ENCODE measurements at regions not wholly inside any gene's neighbourhood (a gene's known extent, or its start where the extent isn't known, plus 50 kb on each side); places are given as distances from the start of the nearest gene placed in this dataset.

DNA sequence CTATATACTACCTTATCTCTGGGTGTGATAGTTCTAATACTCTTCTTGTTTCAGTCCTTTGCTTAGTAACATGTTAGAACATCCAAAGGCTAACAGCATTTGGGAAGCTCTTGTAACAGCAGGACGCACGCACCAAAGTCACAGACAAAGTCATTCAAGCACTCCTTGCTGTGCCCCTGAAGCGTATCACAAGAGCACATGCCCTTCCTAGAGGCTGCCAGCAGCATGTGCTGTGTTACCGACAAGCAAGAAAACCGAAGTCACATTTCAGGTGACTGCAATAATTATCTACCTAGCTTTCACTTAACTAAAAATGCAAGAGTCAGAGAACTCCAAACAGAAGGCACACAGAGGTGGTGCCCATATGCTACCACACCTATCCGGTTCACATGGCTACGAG lies 194.1 kb downstream of the KLF12 start:
- FAIRE-seq: no peak
- no peak for DNase-seq
- Histone ChIP-seq H3K27ac (ENCODE audit: low read depth in 1 of 3, low read length in 2 of 3) (no peak overlapping the region), H3K4me3 (ENCODE audit: low read depth in 1 of 3, low read length in 3 of 3) (no peak overlapping the region), H3K36me3 (ENCODE audit: control insufficient read depth in 3 of 3, insufficient read depth in 2 of 3, low read depth in 1 of 3, low read length in 3 of 3) (peaks cover 0 to 3% (median 0%) of the 10 kb centered on the region in 3 donors), H3K27me3 (ENCODE audit: control insufficient read depth in 3 of 3, insufficient read depth in 3 of 3, low read length in 3 of 3) (no peaks in the 10 kb centered on the region), H3K9me3 (ENCODE audit: control insufficient read depth in 2 of 2, insufficient read depth in 1 of 2, low read depth in 1 of 2, low read length in 1 of 2) (no peaks in the 10 kb centered on the region), H3K4me1 (ENCODE audit: control insufficient read depth in 3 of 3, insufficient read depth in 2 of 3, low read depth in 1 of 3, low read length in 2 of 3) (peaks cover 0 to 2% (median 0%) of the 10 kb centered on the region in 3 donors)
- 84 to 86% (median 84%) methylated on average over 7 of the region's 7 CpGs for WGBS, 3 donors

DNA sequence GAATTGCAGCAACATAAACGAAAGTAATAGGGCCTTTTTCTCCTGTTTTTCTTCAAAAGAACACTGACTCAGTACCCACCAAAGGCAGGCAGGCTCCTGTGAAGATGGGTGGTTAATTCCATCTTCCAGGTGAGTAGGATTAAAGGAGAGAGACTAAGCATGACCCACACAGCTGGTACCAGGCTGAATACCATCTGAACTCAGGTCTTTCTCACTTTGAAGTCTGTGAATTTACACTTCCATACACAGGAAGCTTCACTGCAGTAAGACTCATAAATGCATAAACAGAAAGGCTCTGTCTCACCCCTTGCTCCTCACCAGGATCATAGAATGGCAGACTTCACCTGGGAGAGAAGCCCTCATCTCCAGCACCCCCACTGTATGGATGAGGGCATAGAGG lies 194.6 kb downstream of the KLF12 start:
- no peak for DNase-seq
- no peak for FAIRE-seq
- H3K4me1 ChIP-seq (ENCODE audit: control insufficient read depth in 3 of 3, insufficient read depth in 2 of 3, low read depth in 1 of 3, low read length in 2 of 3): peaks cover 0 to 2% (median 0%) of the 10 kb centered on the region in 3 donors
- no peaks in the 10 kb centered on the region for H3K9me3 ChIP-seq (ENCODE audit: control insufficient read depth in 2 of 2, insufficient read depth in 1 of 2, low read depth in 1 of 2, low read length in 1 of 2)
- H3K4me3 ChIP-seq (ENCODE audit: low read depth in 1 of 3, low read length in 3 of 3): no peak overlapping the region
- H3K27me3 ChIP-seq (ENCODE audit: control insufficient read depth in 3 of 3, insufficient read depth in 3 of 3, low read length in 3 of 3): no peaks in the 10 kb centered on the region
- peaks cover 0 to 3% (median 0%) of the 10 kb centered on the region in 3 donors for H3K36me3 ChIP-seq (ENCODE audit: control insufficient read depth in 3 of 3, insufficient read depth in 2 of 3, low read depth in 1 of 3, low read length in 3 of 3)
- WGBS, 3 donors: 68 to 83% (median 78%) methylated on average over 1 of the region's 1 CpG
- H3K27ac ChIP-seq (ENCODE audit: low read depth in 1 of 3, low read length in 2 of 3): no peak overlapping the region

DNA sequence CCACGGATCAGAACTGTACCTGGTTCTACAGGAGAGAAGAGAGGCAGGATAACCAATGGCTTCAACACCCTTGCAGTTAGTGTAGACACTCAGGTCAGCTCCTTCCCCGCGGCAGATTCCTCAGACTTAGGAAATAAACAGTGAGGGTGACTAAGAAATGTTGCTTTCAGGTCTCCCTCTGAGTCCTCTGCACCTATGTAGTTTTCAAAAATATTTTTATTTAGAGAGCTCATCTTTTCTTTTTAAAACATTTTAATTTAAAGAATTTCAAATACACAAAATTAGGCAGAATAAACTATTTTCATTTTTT lies 195.2 kb downstream of the KLF12 start:
- Histone ChIP-seq H3K36me3 (ENCODE audit: control insufficient read depth in 3 of 3, insufficient read depth in 2 of 3, low read depth in 1 of 3, low read length in 3 of 3) (peaks cover 0 to 3% (median 0%) of the 10 kb centered on the region in 3 donors), H3K4me3 (ENCODE audit: low read depth in 1 of 3, low read length in 3 of 3) (no peak overlapping the region), H3K9me3 (ENCODE audit: control insufficient read depth in 2 of 2, insufficient read depth in 1 of 2, low read depth in 1 of 2, low read length in 1 of 2) (no peaks in the 10 kb centered on the region), H3K27me3 (ENCODE audit: control insufficient read depth in 3 of 3, insufficient read depth in 3 of 3, low read length in 3 of 3) (no peaks in the 10 kb centered on the region), H3K27ac (ENCODE audit: low read depth in 1 of 3, low read length in 2 of 3) (no peak overlapping the region), H3K4me1 (ENCODE audit: control insufficient read depth in 3 of 3, insufficient read depth in 2 of 3, low read depth in 1 of 3, low read length in 2 of 3) (peaks cover 0 to 2% (median 0%) of the 10 kb centered on the region in 3 donors)
- FAIRE-seq (no peak), DNase-seq (no peak)
- WGBS, 3 donors: 94 to 98% (median 98%) methylated on average over 3 of the region's 3 CpGs

GRCh38 chr13:73938372-73939070 lies 195.7 kb downstream of the KLF12 start:
- no peak for FAIRE-seq
- Histone ChIP-seq H3K4me1 (ENCODE audit: control insufficient read depth in 3 of 3, insufficient read depth in 2 of 3, low read depth in 1 of 3, low read length in 2 of 3) (peaks cover 0 to 2% (median 0%) of the 10 kb centered on the region in 3 donors), H3K36me3 (ENCODE audit: control insufficient read depth in 3 of 3, insufficient read depth in 2 of 3, low read depth in 1 of 3, low read length in 3 of 3) (peaks cover 0 to 3% (median 0%) of the 10 kb centered on the region in 3 donors), H3K9me3 (ENCODE audit: control insufficient read depth in 2 of 2, insufficient read depth in 1 of 2, low read depth in 1 of 2, low read length in 1 of 2) (no peaks in the 10 kb centered on the region), H3K27me3 (ENCODE audit: control insufficient read depth in 3 of 3, insufficient read depth in 3 of 3, low read length in 3 of 3) (no peaks in the 10 kb centered on the region), H3K4me3 (ENCODE audit: low read depth in 1 of 3, low read length in 3 of 3) (no peak overlapping the region), H3K27ac (ENCODE audit: low read depth in 1 of 3, low read length in 2 of 3) (no peak overlapping the region)
- 89 to 92% (median 91%) methylated on average over 10 of the region's 10 CpGs for WGBS, 3 donors
- no peak for DNase-seq

DNA sequence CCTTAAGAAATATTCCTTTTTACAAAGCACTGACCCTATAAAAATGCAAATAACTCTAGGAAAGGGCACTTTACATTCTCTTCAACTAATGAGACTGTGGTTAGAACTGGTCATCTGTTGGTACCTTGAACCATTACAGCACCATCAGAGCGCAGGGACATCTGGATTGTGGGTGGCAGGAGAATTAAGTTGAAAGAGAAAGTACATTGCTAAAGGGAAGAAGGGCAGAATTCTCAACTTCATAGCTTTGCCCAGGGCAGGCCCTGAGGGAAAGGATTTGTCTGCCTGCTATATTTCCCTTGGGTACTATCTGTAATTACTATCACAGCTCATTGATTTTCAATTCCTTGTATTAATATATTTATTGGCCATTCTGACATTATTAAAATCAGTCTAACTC lies 196.8 kb downstream of the KLF12 start:
- Histone ChIP-seq H3K27ac (ENCODE audit: low read depth in 1 of 3, low read length in 2 of 3) (no peak overlapping the region), H3K4me3 (ENCODE audit: low read depth in 1 of 3, low read length in 3 of 3) (no peak overlapping the region), H3K27me3 (ENCODE audit: control insufficient read depth in 3 of 3, insufficient read depth in 3 of 3, low read length in 3 of 3) (no peaks in the 10 kb centered on the region), H3K36me3 (ENCODE audit: control insufficient read depth in 3 of 3, insufficient read depth in 2 of 3, low read depth in 1 of 3, low read length in 3 of 3) (peaks cover 0 to 3% (median 0%) of the 10 kb centered on the region in 3 donors), H3K4me1 (ENCODE audit: control insufficient read depth in 3 of 3, insufficient read depth in 2 of 3, low read depth in 1 of 3, low read length in 2 of 3) (peaks cover 0 to 2% (median 0%) of the 10 kb centered on the region in 3 donors), H3K9me3 (ENCODE audit: control insufficient read depth in 2 of 2, insufficient read depth in 1 of 2, low read depth in 1 of 2, low read length in 1 of 2) (no peaks in the 10 kb centered on the region)
- no peak for DNase-seq
- FAIRE-seq: no peak
- WGBS, 3 donors: 70 to 85% (median 76%) methylated on average over 1 of the region's 1 CpG

- 81 to 93% (median 92%) methylated on average over 3 of the region's 3 CpGs for WGBS, 3 donors
- Histone ChIP-seq H3K27me3 (ENCODE audit: control insufficient read depth in 3 of 3, insufficient read depth in 3 of 3, low read length in 3 of 3) (no peaks in the 10 kb centered on the region), H3K4me3 (ENCODE audit: low read depth in 1 of 3, low read length in 3 of 3) (no peak overlapping the region), H3K9me3 (ENCODE audit: control insufficient read depth in 2 of 2, insufficient read depth in 1 of 2, low read depth in 1 of 2, low read length in 1 of 2) (no peaks in the 10 kb centered on the region), H3K27ac (ENCODE audit: low read depth in 1 of 3, low read length in 2 of 3) (no peak overlapping the region), H3K36me3 (ENCODE audit: control insufficient read depth in 3 of 3, insufficient read depth in 2 of 3, low read depth in 1 of 3, low read length in 3 of 3) (peaks cover 0 to 3% (median 0%) of the 10 kb centered on the region in 3 donors), H3K4me1 (ENCODE audit: control insufficient read depth in 3 of 3, insufficient read depth in 2 of 3, low read depth in 1 of 3, low read length in 2 of 3) (peaks cover 0 to 2% (median 0%) of the 10 kb centered on the region in 3 donors)
- FAIRE-seq (no peak), DNase-seq (no peak)
These were observed 198.2 kb downstream of the KLF12 start for GRCh38 chr13:73935991-73936390.

- DNase-seq (no peak), FAIRE-seq (no peak)
- Histone ChIP-seq H3K36me3 (ENCODE audit: control insufficient read depth in 3 of 3, insufficient read depth in 2 of 3, low read depth in 1 of 3, low read length in 3 of 3) (peaks cover 0 to 3% (median 0%) of the 10 kb centered on the region in 3 donors), H3K27ac (ENCODE audit: low read depth in 1 of 3, low read length in 2 of 3) (no peak overlapping the region), H3K27me3 (ENCODE audit: control insufficient read depth in 3 of 3, insufficient read depth in 3 of 3, low read length in 3 of 3) (no peaks in the 10 kb centered on the region), H3K9me3 (ENCODE audit: control insufficient read depth in 2 of 2, insufficient read depth in 1 of 2, low read depth in 1 of 2, low read length in 1 of 2) (no peaks in the 10 kb centered on the region), H3K4me1 (ENCODE audit: control insufficient read depth in 3 of 3, insufficient read depth in 2 of 3, low read depth in 1 of 3, low read length in 2 of 3) (peaks cover 0 to 2% (median 0%) of the 10 kb centered on the region in 3 donors), H3K4me3 (ENCODE audit: low read depth in 1 of 3, low read length in 3 of 3) (no peak overlapping the region)
- WGBS, 3 donors: 96 to 98% (median 97%) methylated on average over 3 of the region's 3 CpGs
These were observed 199.4 kb downstream of the KLF12 start for GRCh38 chr13:73934771-73935170.

DNA sequence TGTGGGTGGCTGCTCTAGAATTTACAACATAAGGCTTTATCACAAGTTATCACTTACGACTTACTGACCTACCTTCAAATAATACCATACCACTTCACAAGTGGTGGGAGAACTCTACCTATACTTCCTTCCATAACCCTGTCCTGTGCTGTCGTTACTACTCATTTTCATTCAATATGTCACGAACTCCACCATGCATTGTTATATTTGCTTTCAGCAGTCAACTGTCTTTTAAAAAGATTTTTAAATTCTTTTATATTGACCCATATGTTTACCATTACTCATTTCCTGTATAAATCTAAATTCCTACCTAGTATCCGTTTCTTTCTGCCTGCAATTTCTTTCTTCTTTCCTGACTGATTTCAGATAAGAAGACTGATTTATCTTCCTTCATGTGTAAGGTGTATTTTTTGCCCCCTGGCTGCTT lies 200.0 kb downstream of the KLF12 start:
- no peak for DNase-seq
- Histone ChIP-seq H3K4me3 (ENCODE audit: low read depth in 1 of 3, low read length in 3 of 3) (no peak overlapping the region), H3K9me3 (ENCODE audit: control insufficient read depth in 2 of 2, insufficient read depth in 1 of 2, low read depth in 1 of 2, low read length in 1 of 2) (no peaks in the 10 kb centered on the region), H3K27ac (ENCODE audit: low read depth in 1 of 3, low read length in 2 of 3) (no peak overlapping the region), H3K4me1 (ENCODE audit: control insufficient read depth in 3 of 3, insufficient read depth in 2 of 3, low read depth in 1 of 3, low read length in 2 of 3) (peaks cover 0 to 2% (median 0%) of the 10 kb centered on the region in 3 donors), H3K27me3 (ENCODE audit: control insufficient read depth in 3 of 3, insufficient read depth in 3 of 3, low read length in 3 of 3) (no peaks in the 10 kb centered on the region), H3K36me3 (ENCODE audit: control insufficient read depth in 3 of 3, insufficient read depth in 2 of 3, low read depth in 1 of 3, low read length in 3 of 3) (peaks cover 0 to 3% (median 0%) of the 10 kb centered on the region in 3 donors)
- FAIRE-seq: no peak
- 61 to 68% (median 66%) methylated on average over 4 of the region's 4 CpGs for WGBS, 3 donors

- Histone ChIP-seq H3K27ac (ENCODE audit: low read depth in 1 of 3, low read length in 2 of 3) (no peak overlapping the region), H3K36me3 (ENCODE audit: control insufficient read depth in 3 of 3, insufficient read depth in 2 of 3, low read depth in 1 of 3, low read length in 3 of 3) (peaks cover 0 to 3% (median 0%) of the 10 kb centered on the region in 3 donors), H3K4me1 (ENCODE audit: control insufficient read depth in 3 of 3, insufficient read depth in 2 of 3, low read depth in 1 of 3, low read length in 2 of 3) (peaks cover 0 to 2% (median 0%) of the 10 kb centered on the region in 3 donors), H3K9me3 (ENCODE audit: control insufficient read depth in 2 of 2, insufficient read depth in 1 of 2, low read depth in 1 of 2, low read length in 1 of 2) (no peaks in the 10 kb centered on the region), H3K4me3 (ENCODE audit: low read depth in 1 of 3, low read length in 3 of 3) (no peak overlapping the region), H3K27me3 (ENCODE audit: control insufficient read depth in 3 of 3, insufficient read depth in 3 of 3, low read length in 3 of 3) (no peaks in the 10 kb centered on the region)
- 77 to 94% (median 92%) methylated on average over 2 of the region's 2 CpGs for WGBS, 3 donors
- FAIRE-seq (no peak), DNase-seq (no peak)
These were observed 200.4 kb downstream of the KLF12 start for GRCh38 chr13:73933795-73934194.

Measured in small intestine (tissue), 7 donors.